ENCODE measurements at regions not wholly inside any gene's neighbourhood (a gene's known extent, or its start where the extent isn't known, plus 50 kb on each side); places are given as distances from the start of the nearest gene placed in this dataset.

DNA sequence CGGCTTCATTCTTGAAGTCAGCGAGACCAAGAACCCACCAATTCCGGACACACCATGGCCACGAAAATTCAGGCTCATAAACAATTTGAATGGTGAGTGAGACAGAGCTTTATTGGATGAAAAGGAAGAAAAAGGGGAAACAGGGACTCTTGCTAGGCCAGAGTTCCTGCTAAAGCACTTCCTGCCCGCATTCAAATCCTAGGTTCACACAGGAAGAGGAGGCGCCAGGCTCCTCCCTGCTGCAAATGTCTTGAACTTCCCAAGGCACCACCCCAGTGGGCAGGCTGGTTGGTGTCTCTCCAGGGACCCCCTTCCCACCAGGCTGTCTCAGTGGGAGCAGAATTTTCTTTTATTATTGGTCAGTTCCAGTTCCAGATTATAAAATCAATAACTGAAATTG lies 121.2 kb downstream of the FSCB start:
- no peak overlapping the region for H3K4me2 ChIP-seq
- H3K9me2 ChIP-seq (ENCODE audit: insufficient read depth) = no peaks in the 10 kb centered on the region; the same call in 1 of the 2 replicates
- ATAC-seq (no peak), DNase-seq (ENCODE audit: low spot score) (no peak)
- Mint-ChIP-seq H3K4me1 (no peaks in the 10 kb centered on the region), H3K27me3 (ENCODE audit: insufficient read depth, low read depth, poor library complexity) (no peaks in the 10 kb centered on the region), H3K9me3 (peaks cover 7% of the 10 kb centered on the region; the same call in 2 of the 3 replicates), H3K4me3 (no peak overlapping the region), H3K27ac (no peak overlapping the region), H3K36me3 (ENCODE audit: low read depth) (no peaks in the 10 kb centered on the region)
- H4K20me1 ChIP-seq (replicated peaks; ENCODE audit: insufficient read depth) = no peaks in the 10 kb centered on the region
- TF ChIP-seq CREB1 (CRISPR knock-in tag; IDR thresholded peaks at IDR 0.05; ENCODE audit: low read depth) = no peak
- no peak for TF ChIP-seq NANOG (IDR thresholded peaks at IDR 0.05; ENCODE audit: borderline replicate concordance)
- no peak for TF ChIP-seq EZH2phosphoT487 (IDR thresholded peaks at IDR 0.05; ENCODE audit: unreplicated experiment)
- TF ChIP-seq, protein P1, sequence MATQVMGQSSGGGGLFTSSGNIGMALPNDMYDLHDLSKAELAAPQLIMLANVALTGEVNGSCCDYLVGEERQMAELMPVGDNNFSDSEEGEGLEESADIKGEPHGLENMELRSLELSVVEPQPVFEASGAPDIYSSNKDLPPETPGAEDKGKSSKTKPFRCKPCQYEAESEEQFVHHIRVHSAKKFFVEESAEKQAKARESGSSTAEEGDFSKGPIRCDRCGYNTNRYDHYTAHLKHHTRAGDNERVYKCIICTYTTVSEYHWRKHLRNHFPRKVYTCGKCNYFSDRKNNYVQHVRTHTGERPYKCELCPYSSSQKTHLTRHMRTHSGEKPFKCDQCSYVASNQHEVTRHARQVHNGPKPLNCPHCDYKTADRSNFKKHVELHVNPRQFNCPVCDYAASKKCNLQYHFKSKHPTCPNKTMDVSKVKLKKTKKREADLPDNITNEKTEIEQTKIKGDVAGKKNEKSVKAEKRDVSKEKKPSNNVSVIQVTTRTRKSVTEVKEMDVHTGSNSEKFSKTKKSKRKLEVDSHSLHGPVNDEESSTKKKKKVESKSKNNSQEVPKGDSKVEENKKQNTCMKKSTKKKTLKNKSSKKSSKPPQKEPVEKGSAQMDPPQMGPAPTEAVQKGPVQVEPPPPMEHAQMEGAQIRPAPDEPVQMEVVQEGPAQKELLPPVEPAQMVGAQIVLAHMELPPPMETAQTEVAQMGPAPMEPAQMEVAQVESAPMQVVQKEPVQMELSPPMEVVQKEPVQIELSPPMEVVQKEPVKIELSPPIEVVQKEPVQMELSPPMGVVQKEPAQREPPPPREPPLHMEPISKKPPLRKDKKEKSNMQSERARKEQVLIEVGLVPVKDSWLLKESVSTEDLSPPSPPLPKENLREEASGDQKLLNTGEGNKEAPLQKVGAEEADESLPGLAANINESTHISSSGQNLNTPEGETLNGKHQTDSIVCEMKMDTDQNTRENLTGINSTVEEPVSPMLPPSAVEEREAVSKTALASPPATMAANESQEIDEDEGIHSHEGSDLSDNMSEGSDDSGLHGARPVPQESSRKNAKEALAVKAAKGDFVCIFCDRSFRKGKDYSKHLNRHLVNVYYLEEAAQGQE (IDR thresholded peaks at IDR 0.05; ENCODE audit: unreplicated experiment) = no peak
- no peak for TF ChIP-seq POLR2AphosphoS5 (IDR thresholded peaks at IDR 0.05; ENCODE audit: low read depth)
- TF ChIP-seq ZNF114 (CRISPR knock-in tag; IDR thresholded peaks at IDR 0.05) = no peak
- TF ChIP-seq, protein P2, sequence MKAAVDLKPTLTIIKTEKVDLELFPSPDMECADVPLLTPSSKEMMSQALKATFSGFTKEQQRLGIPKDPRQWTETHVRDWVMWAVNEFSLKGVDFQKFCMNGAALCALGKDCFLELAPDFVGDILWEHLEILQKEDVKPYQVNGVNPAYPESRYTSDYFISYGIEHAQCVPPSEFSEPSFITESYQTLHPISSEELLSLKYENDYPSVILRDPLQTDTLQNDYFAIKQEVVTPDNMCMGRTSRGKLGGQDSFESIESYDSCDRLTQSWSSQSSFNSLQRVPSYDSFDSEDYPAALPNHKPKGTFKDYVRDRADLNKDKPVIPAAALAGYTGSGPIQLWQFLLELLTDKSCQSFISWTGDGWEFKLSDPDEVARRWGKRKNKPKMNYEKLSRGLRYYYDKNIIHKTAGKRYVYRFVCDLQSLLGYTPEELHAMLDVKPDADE (IDR thresholded peaks at IDR 0.05) = no peak
- no peak for TF ChIP-seq EZH2 (IDR thresholded peaks at IDR 0.05; ENCODE audit: low read depth, unreplicated experiment)
- TF ChIP-seq JUNB (IDR thresholded peaks at IDR 0.05; ENCODE audit: unreplicated experiment) = no peak
- TF ChIP-seq ZNF331 (CRISPR knock-in tag; IDR thresholded peaks at IDR 0.05; ENCODE audit: low read depth) = no peak
- TF ChIP-seq, protein P3, sequence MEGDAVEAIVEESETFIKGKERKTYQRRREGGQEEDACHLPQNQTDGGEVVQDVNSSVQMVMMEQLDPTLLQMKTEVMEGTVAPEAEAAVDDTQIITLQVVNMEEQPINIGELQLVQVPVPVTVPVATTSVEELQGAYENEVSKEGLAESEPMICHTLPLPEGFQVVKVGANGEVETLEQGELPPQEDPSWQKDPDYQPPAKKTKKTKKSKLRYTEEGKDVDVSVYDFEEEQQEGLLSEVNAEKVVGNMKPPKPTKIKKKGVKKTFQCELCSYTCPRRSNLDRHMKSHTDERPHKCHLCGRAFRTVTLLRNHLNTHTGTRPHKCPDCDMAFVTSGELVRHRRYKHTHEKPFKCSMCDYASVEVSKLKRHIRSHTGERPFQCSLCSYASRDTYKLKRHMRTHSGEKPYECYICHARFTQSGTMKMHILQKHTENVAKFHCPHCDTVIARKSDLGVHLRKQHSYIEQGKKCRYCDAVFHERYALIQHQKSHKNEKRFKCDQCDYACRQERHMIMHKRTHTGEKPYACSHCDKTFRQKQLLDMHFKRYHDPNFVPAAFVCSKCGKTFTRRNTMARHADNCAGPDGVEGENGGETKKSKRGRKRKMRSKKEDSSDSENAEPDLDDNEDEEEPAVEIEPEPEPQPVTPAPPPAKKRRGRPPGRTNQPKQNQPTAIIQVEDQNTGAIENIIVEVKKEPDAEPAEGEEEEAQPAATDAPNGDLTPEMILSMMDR (conservative IDR thresholded peaks at IDR 0.05; ENCODE audit: low read depth in 2 of 2) = no peak
- no peak for TF ChIP-seq STAT1 (IDR thresholded peaks at IDR 0.05; ENCODE audit: unreplicated experiment)
- TF ChIP-seq, protein P4, sequence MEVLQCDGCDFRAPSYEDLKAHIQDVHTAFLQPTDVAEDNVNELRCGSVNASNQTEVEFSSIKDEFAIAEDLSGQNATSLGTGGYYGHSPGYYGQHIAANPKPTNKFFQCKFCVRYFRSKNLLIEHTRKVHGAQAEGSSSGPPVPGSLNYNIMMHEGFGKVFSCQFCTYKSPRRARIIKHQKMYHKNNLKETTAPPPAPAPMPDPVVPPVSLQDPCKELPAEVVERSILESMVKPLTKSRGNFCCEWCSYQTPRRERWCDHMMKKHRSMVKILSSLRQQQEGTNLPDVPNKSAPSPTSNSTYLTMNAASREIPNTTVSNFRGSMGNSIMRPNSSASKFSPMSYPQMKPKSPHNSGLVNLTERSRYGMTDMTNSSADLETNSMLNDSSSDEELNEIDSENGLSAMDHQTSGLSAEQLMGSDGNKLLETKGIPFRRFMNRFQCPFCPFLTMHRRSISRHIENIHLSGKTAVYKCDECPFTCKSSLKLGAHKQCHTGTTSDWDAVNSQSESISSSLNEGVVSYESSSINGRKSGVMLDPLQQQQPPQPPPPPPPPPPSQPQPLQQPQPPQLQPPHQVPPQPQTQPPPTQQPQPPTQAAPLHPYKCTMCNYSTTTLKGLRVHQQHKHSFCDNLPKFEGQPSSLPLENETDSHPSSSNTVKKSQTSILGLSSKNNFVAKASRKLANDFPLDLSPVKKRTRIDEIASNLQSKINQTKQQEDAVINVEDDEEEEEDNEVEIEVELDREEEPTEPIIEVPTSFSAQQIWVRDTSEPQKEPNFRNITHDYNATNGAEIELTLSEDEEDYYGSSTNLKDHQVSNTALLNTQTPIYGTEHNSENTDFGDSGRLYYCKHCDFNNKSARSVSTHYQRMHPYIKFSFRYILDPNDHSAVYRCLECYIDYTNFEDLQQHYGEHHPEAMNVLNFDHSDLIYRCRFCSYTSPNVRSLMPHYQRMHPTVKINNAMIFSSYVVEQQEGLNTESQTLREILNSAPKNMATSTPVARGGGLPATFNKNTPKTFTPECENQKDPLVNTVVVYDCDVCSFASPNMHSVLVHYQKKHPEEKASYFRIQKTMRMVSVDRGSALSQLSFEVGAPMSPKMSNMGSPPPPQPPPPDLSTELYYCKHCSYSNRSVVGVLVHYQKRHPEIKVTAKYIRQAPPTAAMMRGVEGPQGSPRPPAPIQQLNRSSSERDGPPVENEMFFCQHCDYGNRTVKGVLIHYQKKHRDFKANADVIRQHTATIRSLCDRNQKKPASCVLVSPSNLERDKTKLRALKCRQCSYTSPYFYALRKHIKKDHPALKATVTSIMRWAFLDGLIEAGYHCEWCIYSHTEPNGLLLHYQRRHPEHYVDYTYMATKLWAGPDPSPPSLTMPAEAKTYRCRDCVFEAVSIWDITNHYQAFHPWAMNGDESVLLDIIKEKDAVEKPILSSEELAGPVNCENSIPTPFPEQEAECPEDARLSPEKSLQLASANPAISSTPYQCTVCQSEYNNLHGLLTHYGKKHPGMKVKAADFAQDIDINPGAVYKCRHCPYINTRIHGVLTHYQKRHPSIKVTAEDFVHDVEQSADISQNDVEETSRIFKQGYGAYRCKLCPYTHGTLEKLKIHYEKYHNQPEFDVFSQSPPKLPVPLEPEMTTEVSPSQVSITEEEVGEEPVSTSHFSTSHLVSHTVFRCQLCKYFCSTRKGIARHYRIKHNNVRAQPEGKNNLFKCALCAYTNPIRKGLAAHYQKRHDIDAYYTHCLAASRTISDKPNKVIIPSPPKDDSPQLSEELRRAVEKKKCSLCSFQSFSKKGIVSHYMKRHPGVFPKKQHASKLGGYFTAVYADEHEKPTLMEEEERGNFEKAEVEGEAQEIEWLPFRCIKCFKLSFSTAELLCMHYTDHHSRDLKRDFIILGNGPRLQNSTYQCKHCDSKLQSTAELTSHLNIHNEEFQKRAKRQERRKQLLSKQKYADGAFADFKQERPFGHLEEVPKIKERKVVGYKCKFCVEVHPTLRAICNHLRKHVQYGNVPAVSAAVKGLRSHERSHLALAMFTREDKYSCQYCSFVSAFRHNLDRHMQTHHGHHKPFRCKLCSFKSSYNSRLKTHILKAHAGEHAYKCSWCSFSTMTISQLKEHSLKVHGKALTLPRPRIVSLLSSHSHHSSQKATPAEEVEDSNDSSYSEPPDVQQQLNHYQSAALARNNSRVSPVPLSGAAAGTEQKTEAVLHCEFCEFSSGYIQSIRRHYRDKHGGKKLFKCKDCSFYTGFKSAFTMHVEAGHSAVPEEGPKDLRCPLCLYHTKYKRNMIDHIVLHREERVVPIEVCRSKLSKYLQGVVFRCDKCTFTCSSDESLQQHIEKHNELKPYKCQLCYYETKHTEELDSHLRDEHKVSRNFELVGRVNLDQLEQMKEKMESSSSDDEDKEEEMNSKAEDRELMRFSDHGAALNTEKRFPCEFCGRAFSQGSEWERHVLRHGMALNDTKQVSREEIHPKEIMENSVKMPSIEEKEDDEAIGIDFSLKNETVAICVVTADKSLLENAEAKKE (CRISPR knock-in tag; IDR thresholded peaks at IDR 0.05) = no peak
- H3K79me2 ChIP-seq (replicated peaks; ENCODE audit: insufficient read depth) = no peaks in the 10 kb centered on the region
- H3K27me3 ChIP-seq (ENCODE audit: insufficient read depth) = no peaks in the 10 kb centered on the region
- no peaks in the 10 kb centered on the region for H3K36me3 ChIP-seq (ENCODE audit: insufficient read depth)
- peak overlapping the region; percentile 88 for H2AFZ ChIP-seq
- H3K27ac ChIP-seq (ENCODE audit: low read depth) = no peak overlapping the region
- H3K4me3 ChIP-seq = no peak overlapping the region
- H3K4me1 ChIP-seq (ENCODE audit: insufficient read depth) = no peaks in the 10 kb centered on the region
- H3F3A ChIP-seq (replicated peaks; ENCODE audit: low read depth) = no peaks in the 10 kb centered on the region

All from GM23338 (cell line).